ENCODE measurements at regions not wholly inside any gene's neighbourhood (a gene's known extent, or its start where the extent isn't known, plus 50 kb on each side); places are given as distances from the start of the nearest gene placed in this dataset.

GRCh38 chr1:14205066-14205465, 393.4 kb upstream of the KAZN start:
- TF ChIP-seq CTCF (conservative IDR thresholded peaks at IDR 0.05; ENCODE audit: low read depth, low read length) (no peak), EZH2 (IDR thresholded peaks at IDR 0.05; ENCODE audit: borderline replicate concordance, low read depth, low read length, poor library complexity, severe bottlenecking) (no peak)
- no peaks in the 10 kb centered on the region for H3K36me3 ChIP-seq (ENCODE audit: insufficient read depth, low read length, poor library complexity, severe bottlenecking)
- BruUV-seq (replicated peaks): no TSS peak
- H3K27ac ChIP-seq (ENCODE audit: low read depth, low read length, poor library complexity, severe bottlenecking): no peak overlapping the region
- H3K27me3 ChIP-seq (replicated peaks; ENCODE audit: insufficient read depth, low read depth, low read length, poor library complexity): no peaks in the 10 kb centered on the region
- CTCF ChIA-PET: no interaction called here
- intact Hi-C loops (cut with micrococcal nuclease; ENCODE audit: unreplicated experiment): no loop called here
- H3K4me1 ChIP-seq (ENCODE audit: insufficient read depth, low read length, poor library complexity, severe bottlenecking): no peaks in the 10 kb centered on the region
- DNase-seq (ENCODE audit: low spot score): no peak
- H3K9me3 ChIP-seq (ENCODE audit: low read depth, low read length, poor library complexity, severe bottlenecking): no peaks in the 10 kb centered on the region
- POLR2A ChIA-PET (ENCODE audit: low non-redundant PET): no interaction called here
- no peak overlapping the region for H3K4me3 ChIP-seq (ENCODE audit: low read depth, low read length, poor library complexity, severe bottlenecking)

GRCh38 chr1:14215151-14215550, 383.3 kb upstream of the KAZN start:
- H3K36me3 ChIP-seq (ENCODE audit: insufficient read depth, low read length, poor library complexity, severe bottlenecking): no peaks in the 10 kb centered on the region
- no peak for DNase-seq (ENCODE audit: low spot score)
- no peak overlapping the region for H3K4me3 ChIP-seq (ENCODE audit: low read depth, low read length, poor library complexity, severe bottlenecking)
- H3K27ac ChIP-seq (ENCODE audit: low read depth, low read length, poor library complexity, severe bottlenecking): no peak overlapping the region
- no peaks in the 10 kb centered on the region for H3K4me1 ChIP-seq (ENCODE audit: insufficient read depth, low read length, poor library complexity, severe bottlenecking)
- ChIA-PET CTCF (no interaction called here), POLR2A (ENCODE audit: low non-redundant PET) (no interaction called here)
- BruUV-seq (replicated peaks): no TSS peak
- intact Hi-C loops (cut with micrococcal nuclease; ENCODE audit: unreplicated experiment): no loop called here
- no peaks in the 10 kb centered on the region for H3K27me3 ChIP-seq (replicated peaks; ENCODE audit: insufficient read depth, low read depth, low read length, poor library complexity)
- peaks cover 16% of the 10 kb centered on the region for H3K9me3 ChIP-seq (ENCODE audit: low read depth, low read length, poor library complexity, severe bottlenecking)
- TF ChIP-seq EZH2 (IDR thresholded peaks at IDR 0.05; ENCODE audit: borderline replicate concordance, low read depth, low read length, poor library complexity, severe bottlenecking) (no peak), CTCF (conservative IDR thresholded peaks at IDR 0.05; ENCODE audit: low read depth, low read length) (no peak)

- TF ChIP-seq EZH2 (IDR thresholded peaks at IDR 0.05; ENCODE audit: borderline replicate concordance, low read depth, low read length, poor library complexity, severe bottlenecking): no peak
- no peak for TF ChIP-seq CTCF (conservative IDR thresholded peaks at IDR 0.05; ENCODE audit: low read depth, low read length)
- Histone ChIP-seq H3K36me3 (ENCODE audit: insufficient read depth, low read length, poor library complexity, severe bottlenecking) (no peaks in the 10 kb centered on the region), H3K4me3 (ENCODE audit: low read depth, low read length, poor library complexity, severe bottlenecking) (no peak overlapping the region), H3K27me3 (replicated peaks; ENCODE audit: insufficient read depth, low read depth, low read length, poor library complexity) (no peaks in the 10 kb centered on the region), H3K9me3 (ENCODE audit: low read depth, low read length, poor library complexity, severe bottlenecking) (peaks cover 16% of the 10 kb centered on the region), H3K27ac (ENCODE audit: low read depth, low read length, poor library complexity, severe bottlenecking) (no peak overlapping the region), H3K4me1 (ENCODE audit: insufficient read depth, low read length, poor library complexity, severe bottlenecking) (peaks cover 7% of the 10 kb centered on the region)
- BruUV-seq (replicated peaks): no TSS peak
- no peak for DNase-seq (ENCODE audit: low spot score)
- POLR2A ChIA-PET (ENCODE audit: low non-redundant PET): interaction anchor here (0.7 kb wide), 1 partner anchor 531 kb away, joined by 4 read pairs; no protein-coding TSS in a partner anchor
- CTCF ChIA-PET: no interaction called here
- intact Hi-C loops (cut with micrococcal nuclease; ENCODE audit: unreplicated experiment): no loop called here
These were observed 381.1 kb upstream of the KAZN start for GRCh38 chr1:14217384-14217783.

Data from A673 (cell line).